ENCODE measurements at regions not wholly inside any gene's neighbourhood (a gene's known extent, or its start where the extent isn't known, plus 50 kb on each side); places are given as distances from the start of the nearest gene placed in this dataset.
"Not testable (repeated sequence)": the region's sequence is repeated elsewhere in the genome, so short reads cannot be mapped to it uniquely, and the experiment has no call there.

- DNase-seq: no peak
Observed at GRCh38 chr20:22060610-22061009, 355.1 kb downstream of the PAX1 start.

GRCh38 chr20:22058746-22059145 lies 353.3 kb downstream of the PAX1 start:
- DNase-seq: no peak

GRCh38 chr20:22055981-22056380 lies 350.5 kb downstream of the PAX1 start:
- no peak for DNase-seq

- no peak for DNase-seq
Observed at GRCh38 chr20:22052025-22052650, 346.7 kb downstream of the PAX1 start.

GRCh38 chr20:22045956-22046507 lies 340.6 kb downstream of the PAX1 start:
- DNase-seq: not testable (repeated sequence)

- no peak for DNase-seq
Observed at GRCh38 chr20:22027423-22027822, 322.0 kb downstream of the PAX1 start.

GRCh38 chr20:22020201-22020600 lies 314.7 kb downstream of the PAX1 start:
- DNase-seq: no peak

GRCh38 chr20:22008456-22008855 lies 303.0 kb downstream of the PAX1 start:
- DNase-seq: no peak

GRCh38 chr20:22006306-22006705 lies 300.8 kb downstream of the PAX1 start:
- no peak for DNase-seq

- no peak for DNase-seq
Observed at GRCh38 chr20:22005535-22005934, 300.1 kb downstream of the PAX1 start.

- no peak for DNase-seq
Observed at GRCh38 chr20:22004946-22005345, 299.5 kb downstream of the PAX1 start.

GRCh38 chr20:22003680-22004079 lies 298.2 kb downstream of the PAX1 start:
- DNase-seq: no peak

GRCh38 chr20:22001886-22002285 lies 296.4 kb downstream of the PAX1 start:
- DNase-seq: no peak

GRCh38 chr20:21995461-21995860 lies 290.0 kb downstream of the PAX1 start:
- DNase-seq: no peak

GRCh38 chr20:21994203-21994602 lies 288.7 kb downstream of the PAX1 start:
- DNase-seq: no peak

GRCh38 chr20:21982559-21982958 lies 277.1 kb downstream of the PAX1 start:
- no peak for DNase-seq

- DNase-seq: no peak
Observed at GRCh38 chr20:21981597-21982344, 276.3 kb downstream of the PAX1 start.

- DNase-seq: no peak
Observed at GRCh38 chr20:21981179-21981578, 275.7 kb downstream of the PAX1 start.

- no peak for DNase-seq
Observed at GRCh38 chr20:21971436-21971835, 266.0 kb downstream of the PAX1 start.

GRCh38 chr20:21968486-21968885 lies 263.0 kb downstream of the PAX1 start:
- no peak for DNase-seq

- no peak for DNase-seq
Observed at GRCh38 chr20:21967481-21967880, 262.0 kb downstream of the PAX1 start.

GRCh38 chr20:21956591-21956990 lies 251.1 kb downstream of the PAX1 start:
- no peak for DNase-seq

GRCh38 chr20:21947406-21947805 lies 241.9 kb downstream of the PAX1 start:
- DNase-seq: no peak

GRCh38 chr20:21944227-21944626 lies 238.8 kb downstream of the PAX1 start:
- DNase-seq: no peak

Measured in occipital lobe (tissue), 1 donor.